Colonic mucosa (tissue), 4 donors: ENCODE measurements at regions not wholly inside any gene's neighbourhood (a gene's known extent, or its start where the extent isn't known, plus 50 kb on each side); places are given as distances from the start of the nearest gene placed in this dataset.

ENCODE experiments used
- DNase-seq: peaks from one replicate; pipeline ENCODE4 v3.0.0-alpha.2; 2020
- H3K27ac ChIP-seq: fragments of 200-600 bp; one replicate; pipeline ENCODE4 v1.8.0; 2021
- H3K27me3 ChIP-seq: fragments of 200-600 bp; one replicate; pipeline ENCODE4 v1.8.0; 2021
- H3K36me3 ChIP-seq: fragments of 200-600 bp; one replicate; pipeline ENCODE4 v1.8.0; 2021
- H3K4me1 ChIP-seq: fragments of 200-600 bp; one replicate; pipeline ENCODE4 v1.8.0; 2021; ENCODE audit warnings: mild to moderate bottlenecking
- H3K4me3 ChIP-seq: fragments of 200-600 bp; one replicate; pipeline ENCODE4 v1.8.0; 2021
- H3K9ac ChIP-seq, 2 donors: one replicate each; pipeline ENCODE4 v1.7.0; 2013; ENCODE audit warnings: control low read depth in 2 of 2, low read depth in 2 of 2, low read length in 2 of 2
- H3K9me3 ChIP-seq: fragments of 200-600 bp; one replicate; pipeline ENCODE4 v1.8.0; 2021
- intact Hi-C: fragments of 100-400 bp; cut with DNase I; formaldehyde crosslinking; loops from one replicate; pipeline ENCODE4 v1.14.1; 2022
- TF ChIP-seq, protein P1 (sequence below): fragments of 200-600 bp; IDR thresholded peaks from one replicate; pipeline ENCODE4 v1.8.0; 2022; ENCODE audit warnings: antibody characterized with exemption, mild to moderate bottlenecking
- donor health status: healthy.
- donor health status: DM: no; HTN: no; CAD: no.
- donor health status: DM: no; HTN: no; CAD: no.

DNA sequence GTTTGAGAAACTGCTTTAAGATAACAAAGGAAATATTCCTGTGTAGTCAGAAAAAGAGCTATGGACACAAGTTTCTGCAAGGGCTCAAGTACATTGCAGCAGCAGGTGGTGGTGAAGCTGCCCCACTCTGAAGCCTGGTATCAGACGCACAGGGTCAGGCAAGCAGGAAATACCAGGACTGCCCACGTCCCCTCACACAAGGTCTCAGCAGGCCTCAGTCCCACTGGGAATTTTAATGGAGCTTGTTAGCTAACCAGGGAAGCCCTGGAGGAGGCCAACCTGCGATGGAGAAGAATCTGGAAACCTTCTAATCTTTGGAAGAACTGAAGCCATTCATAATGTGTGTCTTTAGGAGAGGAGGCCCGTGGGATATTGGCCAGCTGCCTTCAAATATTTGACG, 168.3 kb downstream of the UXS1 start:
- Histone ChIP-seq H3K4me1 (peaks cover 2% of the 10 kb centered on the region), H3K9ac (no peak overlapping the region), H3K9me3 (no peaks in the 10 kb centered on the region), H3K27me3 (no peaks in the 10 kb centered on the region), H3K4me3 (no peak overlapping the region), H3K27ac (no peak overlapping the region), H3K36me3 (no peaks in the 10 kb centered on the region)
- DNase-seq: no peak
- TF ChIP-seq, protein P1, sequence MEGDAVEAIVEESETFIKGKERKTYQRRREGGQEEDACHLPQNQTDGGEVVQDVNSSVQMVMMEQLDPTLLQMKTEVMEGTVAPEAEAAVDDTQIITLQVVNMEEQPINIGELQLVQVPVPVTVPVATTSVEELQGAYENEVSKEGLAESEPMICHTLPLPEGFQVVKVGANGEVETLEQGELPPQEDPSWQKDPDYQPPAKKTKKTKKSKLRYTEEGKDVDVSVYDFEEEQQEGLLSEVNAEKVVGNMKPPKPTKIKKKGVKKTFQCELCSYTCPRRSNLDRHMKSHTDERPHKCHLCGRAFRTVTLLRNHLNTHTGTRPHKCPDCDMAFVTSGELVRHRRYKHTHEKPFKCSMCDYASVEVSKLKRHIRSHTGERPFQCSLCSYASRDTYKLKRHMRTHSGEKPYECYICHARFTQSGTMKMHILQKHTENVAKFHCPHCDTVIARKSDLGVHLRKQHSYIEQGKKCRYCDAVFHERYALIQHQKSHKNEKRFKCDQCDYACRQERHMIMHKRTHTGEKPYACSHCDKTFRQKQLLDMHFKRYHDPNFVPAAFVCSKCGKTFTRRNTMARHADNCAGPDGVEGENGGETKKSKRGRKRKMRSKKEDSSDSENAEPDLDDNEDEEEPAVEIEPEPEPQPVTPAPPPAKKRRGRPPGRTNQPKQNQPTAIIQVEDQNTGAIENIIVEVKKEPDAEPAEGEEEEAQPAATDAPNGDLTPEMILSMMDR: no peak
- intact Hi-C loops: no loop called here

DNA sequence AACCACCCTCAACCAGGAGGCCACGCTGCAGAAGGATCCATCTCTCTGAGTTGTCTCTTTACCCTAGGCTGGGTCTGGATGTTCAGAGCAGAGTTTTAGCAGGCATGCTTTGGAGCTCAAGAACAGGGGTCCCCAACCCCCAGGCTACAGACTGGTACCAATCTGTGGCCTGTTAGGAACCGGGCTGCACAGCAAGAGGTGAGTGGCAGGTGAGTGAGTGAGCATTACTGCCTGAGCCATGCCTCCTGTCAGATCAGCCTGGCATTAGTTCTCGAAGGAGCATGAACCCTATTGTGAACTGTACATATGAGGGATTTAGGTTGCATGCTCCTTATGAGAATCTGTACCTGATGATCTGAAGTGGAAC, 172.5 kb downstream of the UXS1 start:
- TF ChIP-seq, protein P1: no peak
- no peaks in the 10 kb centered on the region for H3K36me3 ChIP-seq
- no peak for DNase-seq
- H3K9ac ChIP-seq: no peak overlapping the region
- intact Hi-C loops: no loop called here
- no peaks in the 10 kb centered on the region for H3K9me3 ChIP-seq
- no peaks in the 10 kb centered on the region for H3K27me3 ChIP-seq
- H3K27ac ChIP-seq: no peak overlapping the region
- H3K4me3 ChIP-seq: no peak overlapping the region
- no peaks in the 10 kb centered on the region for H3K4me1 ChIP-seq

DNA sequence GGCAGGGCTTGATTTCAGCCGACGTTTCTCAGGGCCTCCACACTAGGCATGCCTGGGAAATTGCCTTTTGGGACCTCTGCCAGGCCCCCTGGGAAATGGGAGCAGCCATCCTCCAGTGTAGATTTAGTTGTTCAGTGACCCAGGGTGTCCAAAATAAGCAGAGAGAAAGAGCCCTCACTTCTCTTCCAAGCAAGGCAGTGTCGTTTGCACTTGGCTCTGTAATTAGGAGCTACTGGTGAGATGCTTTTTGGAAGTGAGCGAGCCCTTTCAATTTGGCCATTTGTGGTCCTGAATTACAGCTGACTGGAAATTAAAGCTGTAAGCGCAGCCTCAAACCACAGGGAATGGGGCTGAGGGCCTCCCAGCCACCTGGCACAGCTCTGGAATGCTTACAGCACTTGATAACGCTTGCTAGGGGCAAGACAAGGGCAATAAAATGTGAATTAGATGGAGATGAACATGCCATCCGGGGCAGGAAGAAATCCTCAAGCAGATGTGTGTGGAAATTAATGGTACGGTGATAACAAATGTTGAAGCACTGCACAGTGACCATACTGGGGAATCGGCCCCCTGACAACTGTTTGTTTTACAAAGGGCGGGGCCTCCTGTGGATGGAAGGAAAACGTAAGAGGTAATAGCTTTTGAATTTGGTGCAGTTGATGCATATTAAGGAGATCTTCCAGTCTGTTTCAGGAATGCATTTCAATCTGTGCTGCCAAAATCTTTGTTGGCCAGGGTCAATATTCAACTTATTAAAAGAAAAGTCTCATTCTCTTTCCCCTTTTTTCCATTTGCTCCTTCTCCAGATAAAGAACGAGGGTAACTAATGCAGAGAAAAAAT, 173.1 kb downstream of the UXS1 start:
- H3K4me3 ChIP-seq: no peak overlapping the region
- no peaks in the 10 kb centered on the region for H3K27me3 ChIP-seq
- DNase-seq: no peak
- no peaks in the 10 kb centered on the region for H3K36me3 ChIP-seq
- no peak overlapping the region for H3K27ac ChIP-seq
- intact Hi-C loops: no loop called here
- no peak overlapping the region for H3K9ac ChIP-seq
- no peaks in the 10 kb centered on the region for H3K4me1 ChIP-seq
- no peaks in the 10 kb centered on the region for H3K9me3 ChIP-seq
- TF ChIP-seq, protein P1: no peak

DNA sequence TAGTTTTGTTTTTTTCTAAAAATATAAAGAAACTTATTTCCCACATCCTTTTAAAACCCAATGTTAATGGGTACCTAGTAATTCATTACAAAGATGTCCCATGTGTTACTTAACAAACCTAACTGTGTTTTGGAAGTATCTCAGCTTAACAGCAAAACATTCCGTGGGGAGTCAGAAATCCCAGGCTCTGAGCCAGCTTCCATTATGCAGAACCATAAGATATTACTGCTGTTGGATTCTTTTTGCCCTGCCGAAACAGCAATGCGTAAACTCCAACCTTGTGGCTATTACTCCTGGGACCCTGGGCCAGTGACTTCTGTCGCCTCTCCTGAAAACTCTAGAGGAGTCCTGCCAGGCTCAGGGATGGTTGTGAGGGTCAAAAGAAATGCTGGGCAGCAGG, 174.1 kb downstream of the UXS1 start:
- no peak overlapping the region for H3K27ac ChIP-seq
- no peak for DNase-seq
- TF ChIP-seq, protein P1: no peak

DNA sequence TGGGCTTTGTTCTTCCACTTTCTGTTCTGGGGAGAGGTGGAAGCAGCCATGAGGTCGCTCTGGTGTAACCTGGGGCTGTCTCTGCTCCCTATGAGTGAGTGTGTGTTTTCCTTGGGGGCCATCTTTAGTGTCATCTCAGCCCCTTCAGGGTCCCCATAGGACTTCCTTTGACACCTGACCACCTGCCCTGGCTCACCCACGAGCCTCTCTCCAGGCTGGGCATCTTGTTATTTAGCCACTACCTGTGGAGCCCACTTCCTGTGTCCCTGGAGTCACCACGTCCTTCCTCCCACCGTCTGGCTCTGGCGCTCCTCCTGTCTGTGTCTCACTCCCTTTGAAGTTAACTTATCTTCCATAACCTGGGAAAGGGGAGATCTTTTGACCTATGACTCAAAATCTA, 176.0 kb downstream of the UXS1 start:
- Histone ChIP-seq H3K36me3 (no peaks in the 10 kb centered on the region), H3K27me3 (no peaks in the 10 kb centered on the region), H3K4me1 (no peaks in the 10 kb centered on the region), H3K9me3 (no peaks in the 10 kb centered on the region), H3K27ac (no peak overlapping the region), H3K4me3 (no peak overlapping the region), H3K9ac (no peak overlapping the region)
- DNase-seq: no peak
- TF ChIP-seq, protein P1: no peak
- intact Hi-C loops: no loop called here

More for the DNA sequence above, 174.1 kb downstream of the UXS1 start:
- Histone ChIP-seq H3K27me3 (no peaks in the 10 kb centered on the region), H3K36me3 (no peaks in the 10 kb centered on the region), H3K9ac (no peak overlapping the region), H3K9me3 (no peaks in the 10 kb centered on the region), H3K4me1 (no peaks in the 10 kb centered on the region), H3K4me3 (no peak overlapping the region)
- intact Hi-C loops: no loop called here
